PC-9 (cell line): ENCODE measurements at regions not wholly inside any gene's neighbourhood (a gene's known extent, or its start where the extent isn't known, plus 50 kb on each side); places are given as distances from the start of the nearest gene placed in this dataset.

Experiments
- CTCF ChIP-seq: fragments of 200-600 bp; sonication (generic); conservative IDR thresholded peaks from 2 replicates; pipeline ENCODE4 v1.6.1; 2017; ENCODE audit warnings: mixed run types, antibody characterized with exemption, mild to moderate bottlenecking, moderate library complexity
- EZH2 ChIP-seq: fragments of 200-600 bp; sonication (generic); IDR thresholded peaks from 2 replicates; pipeline ENCODE4 v1.8.0; 2017; ENCODE audit warnings: antibody characterized with exemption, low read depth

- TF ChIP-seq CTCF (no peak), EZH2 (no peak)
Observed at GRCh38 chr6:21861942-21862341, 268.4 kb downstream of the SOX4 start.
